ENCODE measurements at regions not wholly inside any gene's neighbourhood (a gene's known extent, or its start where the extent isn't known, plus 50 kb on each side); places are given as distances from the start of the nearest gene placed in this dataset.

DNA sequence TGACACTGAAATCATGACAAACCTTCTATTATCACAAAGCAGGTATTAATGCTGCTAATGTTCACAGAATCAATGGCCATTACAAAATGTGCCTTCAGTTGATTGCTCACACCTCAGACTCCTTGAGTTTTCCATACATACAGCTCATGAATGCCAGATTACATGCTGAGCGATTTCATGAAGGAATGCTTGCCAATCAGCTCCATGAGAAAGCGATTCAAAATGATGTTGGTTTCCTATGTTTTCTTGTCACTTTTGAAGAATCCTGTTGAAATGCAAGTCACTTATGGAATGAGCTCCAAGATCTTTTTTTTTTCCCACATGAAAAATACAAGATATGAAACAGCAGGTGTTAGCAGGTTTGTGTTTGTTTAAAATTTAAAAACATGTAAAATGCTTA lies 68.0 kb upstream of the GPCPD1 start:
- TF ChIP-seq POLR2A (IDR thresholded peaks at IDR 0.05) (no peak), CTCF (IDR thresholded peaks at IDR 0.05) (no peak)
